ENCODE measurements at regions not wholly inside any gene's neighbourhood (a gene's known extent, or its start where the extent isn't known, plus 50 kb on each side); places are given as distances from the start of the nearest gene placed in this dataset.

DNA sequence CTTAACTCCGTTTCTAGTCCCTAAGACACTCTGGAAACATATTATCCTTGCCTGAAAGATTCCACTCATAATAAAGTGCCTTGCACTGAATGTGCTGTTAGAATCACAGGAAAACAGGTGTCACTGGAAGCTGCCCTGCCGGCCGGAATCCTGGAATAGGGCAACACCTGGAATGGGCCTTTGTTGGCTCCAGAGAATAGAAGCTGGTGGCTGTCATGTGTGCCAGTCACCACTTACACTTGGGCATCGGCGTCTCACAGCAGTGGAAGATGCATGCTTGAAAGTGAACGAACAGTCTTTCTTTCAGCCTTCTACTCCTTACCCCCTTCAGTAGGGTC, 90.8 kb upstream of the AFDN start:
- H3K27ac ChIP-seq (ENCODE audit: low read depth, low read length): no peak overlapping the region
- peaks cover 71% of the 10 kb centered on the region for H3K9me3 ChIP-seq (ENCODE audit: control insufficient read depth, insufficient read depth, low read length)
- TF ChIP-seq, protein P1, sequence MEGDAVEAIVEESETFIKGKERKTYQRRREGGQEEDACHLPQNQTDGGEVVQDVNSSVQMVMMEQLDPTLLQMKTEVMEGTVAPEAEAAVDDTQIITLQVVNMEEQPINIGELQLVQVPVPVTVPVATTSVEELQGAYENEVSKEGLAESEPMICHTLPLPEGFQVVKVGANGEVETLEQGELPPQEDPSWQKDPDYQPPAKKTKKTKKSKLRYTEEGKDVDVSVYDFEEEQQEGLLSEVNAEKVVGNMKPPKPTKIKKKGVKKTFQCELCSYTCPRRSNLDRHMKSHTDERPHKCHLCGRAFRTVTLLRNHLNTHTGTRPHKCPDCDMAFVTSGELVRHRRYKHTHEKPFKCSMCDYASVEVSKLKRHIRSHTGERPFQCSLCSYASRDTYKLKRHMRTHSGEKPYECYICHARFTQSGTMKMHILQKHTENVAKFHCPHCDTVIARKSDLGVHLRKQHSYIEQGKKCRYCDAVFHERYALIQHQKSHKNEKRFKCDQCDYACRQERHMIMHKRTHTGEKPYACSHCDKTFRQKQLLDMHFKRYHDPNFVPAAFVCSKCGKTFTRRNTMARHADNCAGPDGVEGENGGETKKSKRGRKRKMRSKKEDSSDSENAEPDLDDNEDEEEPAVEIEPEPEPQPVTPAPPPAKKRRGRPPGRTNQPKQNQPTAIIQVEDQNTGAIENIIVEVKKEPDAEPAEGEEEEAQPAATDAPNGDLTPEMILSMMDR (IDR thresholded peaks at IDR 0.05; ENCODE audit: low read depth, low read length): no peak
- ChIA-PET POLR2A (no interaction called here), CTCF (no interaction called here)
- no peak overlapping the region for H3K4me3 ChIP-seq (ENCODE audit: low read depth, low read length)
- no peaks in the 10 kb centered on the region for H3K27me3 ChIP-seq (ENCODE audit: control insufficient read depth, insufficient read depth, low read length)
- DNase-seq (ENCODE audit: low read depth, low spot score): no peak

- Histone ChIP-seq H3K4me3 (ENCODE audit: low read depth, low read length) (no peak overlapping the region), H3K9me3 (ENCODE audit: control insufficient read depth, insufficient read depth, low read length) (peaks cover 64% of the 10 kb centered on the region), H3K27me3 (ENCODE audit: control insufficient read depth, insufficient read depth, low read length) (no peaks in the 10 kb centered on the region), H3K27ac (ENCODE audit: low read depth, low read length) (no peak overlapping the region)
- DNase-seq (ENCODE audit: low read depth, low spot score): no peak
- CTCF ChIA-PET: no interaction called here
- POLR2A ChIA-PET: no interaction called here
- TF ChIP-seq, protein P1 (IDR thresholded peaks at IDR 0.05; ENCODE audit: low read depth, low read length): no peak
These were observed 90.1 kb upstream of the AFDN start for GRCh38 chr6:167736486-167737204.

DNA sequence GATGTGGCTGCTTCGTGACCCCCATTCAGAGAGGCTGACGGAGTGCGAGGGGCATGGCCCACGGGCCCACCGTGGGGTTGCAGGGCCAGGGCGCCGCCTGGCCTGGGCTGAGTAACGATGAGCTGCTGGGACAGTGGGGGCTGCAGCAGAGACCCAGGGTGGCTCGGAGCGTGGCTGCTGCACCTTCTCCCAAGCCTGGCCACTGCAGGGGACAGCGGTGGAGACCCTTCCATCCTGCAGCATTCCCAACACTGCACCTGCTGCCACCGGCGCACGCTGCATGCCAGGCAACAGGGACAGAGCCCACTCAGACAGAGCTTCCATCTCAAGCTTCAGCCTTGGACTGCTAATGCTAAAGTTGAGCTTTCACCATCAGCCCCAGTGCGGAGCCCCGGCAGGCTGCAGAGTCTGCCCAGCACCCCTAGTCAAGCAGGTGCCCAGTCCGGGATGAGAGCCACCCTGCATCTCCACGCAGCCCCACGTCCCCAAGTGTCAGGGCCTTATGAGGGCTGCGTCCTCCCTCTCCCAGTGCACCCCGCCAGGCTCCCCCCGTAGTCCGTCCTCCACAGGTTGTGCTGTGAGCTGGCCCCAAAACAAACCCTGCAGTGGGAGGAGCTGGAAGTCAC, 89.4 kb upstream of the AFDN start:
- Histone ChIP-seq H3K9me3 (ENCODE audit: control insufficient read depth, insufficient read depth, low read length) (peaks cover 57% of the 10 kb centered on the region), H3K4me3 (ENCODE audit: low read depth, low read length) (no peak overlapping the region), H3K27me3 (ENCODE audit: control insufficient read depth, insufficient read depth, low read length) (no peaks in the 10 kb centered on the region), H3K27ac (ENCODE audit: low read depth, low read length) (no peak overlapping the region)
- DNase-seq (ENCODE audit: low read depth, low spot score): no peak
- TF ChIP-seq, protein P1 (IDR thresholded peaks at IDR 0.05; ENCODE audit: low read depth, low read length): no peak
- CTCF ChIA-PET: no interaction called here
- POLR2A ChIA-PET: no interaction called here

DNA sequence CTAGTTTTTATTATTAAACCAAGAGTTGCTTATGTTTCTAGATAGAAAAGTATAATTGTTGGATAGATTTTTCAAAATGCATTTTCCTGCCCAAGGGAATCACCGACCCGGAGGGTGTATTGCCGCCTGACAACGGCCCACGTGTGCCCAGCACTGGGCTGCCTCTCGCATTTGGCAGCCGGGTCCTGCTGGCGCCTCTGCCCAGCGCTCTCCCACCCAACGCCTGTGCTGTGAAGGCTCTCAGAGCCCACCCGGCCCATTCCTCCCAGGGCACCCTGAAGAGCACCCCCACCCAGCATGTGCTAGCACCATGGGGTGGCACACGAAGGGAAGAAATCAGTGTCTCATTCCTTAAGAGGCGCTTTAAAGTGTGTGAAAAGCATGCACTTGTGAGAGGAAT, 88.3 kb upstream of the AFDN start:
- Histone ChIP-seq H3K27ac (ENCODE audit: low read depth, low read length) (no peak overlapping the region), H3K27me3 (ENCODE audit: control insufficient read depth, insufficient read depth, low read length) (no peaks in the 10 kb centered on the region), H3K4me3 (ENCODE audit: low read depth, low read length) (no peak overlapping the region), H3K9me3 (ENCODE audit: control insufficient read depth, insufficient read depth, low read length) (peaks cover 55% of the 10 kb centered on the region)
- ChIA-PET CTCF (no interaction called here), POLR2A (no interaction called here)
- DNase-seq (ENCODE audit: low read depth, low spot score): no peak
- TF ChIP-seq, protein P1 (IDR thresholded peaks at IDR 0.05; ENCODE audit: low read depth, low read length): no peak

DNA sequence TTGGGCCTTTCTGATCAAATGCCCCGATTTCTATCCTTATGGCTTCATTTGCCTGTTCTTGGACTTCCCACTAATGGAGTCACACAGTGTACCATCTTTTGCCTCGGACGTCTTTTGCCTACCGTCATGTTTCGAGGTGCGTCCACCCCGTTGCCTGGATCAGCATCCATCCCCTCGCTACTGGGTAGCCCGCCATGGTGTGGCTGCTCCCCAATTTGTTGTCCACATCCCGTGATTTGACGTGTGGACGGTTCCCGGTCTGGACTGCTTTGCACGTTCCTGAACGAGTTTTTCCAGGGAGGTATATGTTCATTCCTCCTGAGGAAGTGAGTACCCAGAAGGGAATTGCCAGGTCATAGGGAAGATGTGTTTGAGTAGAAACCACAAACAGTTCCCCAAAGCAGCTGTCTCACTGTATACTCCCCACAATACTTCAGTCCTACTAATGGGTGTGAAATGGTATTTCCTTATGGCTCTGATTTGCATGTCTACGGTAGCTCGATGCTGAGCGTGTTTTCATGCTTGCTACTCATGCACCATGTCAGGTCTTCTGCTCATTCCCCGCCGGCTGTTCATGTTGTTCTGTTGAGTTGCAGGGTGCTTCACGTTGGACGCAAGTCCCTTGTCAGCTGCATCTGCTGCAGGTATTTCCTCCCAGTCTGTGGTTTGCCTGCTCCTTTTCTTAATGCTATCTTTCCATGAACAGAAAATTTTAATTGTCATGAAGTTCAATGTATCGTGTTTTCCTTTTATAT, 86.8 kb upstream of the AFDN start:
- no peak for DNase-seq (ENCODE audit: low read depth, low spot score)
- Histone ChIP-seq H3K27me3 (ENCODE audit: control insufficient read depth, insufficient read depth, low read length) (no peaks in the 10 kb centered on the region), H3K9me3 (ENCODE audit: control insufficient read depth, insufficient read depth, low read length) (peaks cover 48% of the 10 kb centered on the region), H3K4me3 (ENCODE audit: low read depth, low read length) (no peak overlapping the region), H3K27ac (ENCODE audit: low read depth, low read length) (no peak overlapping the region)
- ChIA-PET CTCF (no interaction called here), POLR2A (no interaction called here)
- TF ChIP-seq, protein P1 (IDR thresholded peaks at IDR 0.05; ENCODE audit: low read depth, low read length): no peak
